Spleen (tissue), 7 donors: ENCODE measurements at regions not wholly inside any gene's neighbourhood (a gene's known extent, or its start where the extent isn't known, plus 50 kb on each side); places are given as distances from the start of the nearest gene placed in this dataset.

Source experiments
- POLR2A ChIP-seq, 3 donors: fragments of 450-650 bp; IDR thresholded peaks; one replicate each; pipeline ENCODE4 v1.5.1; 2017; ENCODE audit warnings: antibody characterized with exemption in 3 of 3, mild to moderate bottlenecking in 1 of 3
- POLR2AphosphoS5 ChIP-seq, 3 donors: sonication (generic); formaldehyde crosslinking; IDR thresholded peaks; one replicate each; pipeline ENCODE4 v1.5.1; 2017; ENCODE audit warnings: antibody characterized with exemption in 3 of 3
- TF ChIP-seq, protein P1 (sequence below), 11 experiments: fragments of 200-600 bp in 7 of 11; fragments of 450-650 bp in 4 of 11; sonication (generic) in 4 of 11; IDR thresholded peaks in 8 of 11; conservative IDR thresholded peaks in 3 of 11; 1 replicate in 7 of 11; 2 replicates in 4 of 11; pipeline versions ENCODE4 v1.4.0 to v1.8.0; 2016 to 2021; ENCODE audit warnings: antibody characterized with exemption in 11 of 11, inconsistent platforms in 4 of 11, mild to moderate bottlenecking in 1 of 11
- donor health status: DM: no; HTN: no; CAD: no; lungs with moderate emphysema.
- donor health status: DM: no; HTN: no; CAD: no.
- donor health status: DM: no; HTN: no; CAD: no.

DNA sequence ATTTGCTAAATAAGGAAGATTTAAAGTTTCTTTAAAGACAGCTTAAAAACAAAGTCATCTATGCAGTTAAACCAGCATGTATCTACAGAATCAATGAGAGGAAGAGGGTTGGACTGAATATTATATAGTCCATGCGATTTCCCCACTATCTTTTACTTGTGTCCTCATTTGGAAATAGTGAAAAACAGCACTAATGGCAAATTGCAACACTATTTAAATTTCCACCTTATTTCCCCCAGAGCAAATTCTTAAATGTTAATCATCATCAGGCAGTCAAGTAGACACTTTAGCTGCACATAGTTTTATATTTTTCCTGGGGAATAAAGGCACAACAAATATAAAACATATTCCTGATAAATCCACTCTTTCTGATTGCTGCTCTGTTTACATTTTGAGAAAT, 114.6 kb downstream of the LCA5 start:
- TF ChIP-seq, protein P1, sequence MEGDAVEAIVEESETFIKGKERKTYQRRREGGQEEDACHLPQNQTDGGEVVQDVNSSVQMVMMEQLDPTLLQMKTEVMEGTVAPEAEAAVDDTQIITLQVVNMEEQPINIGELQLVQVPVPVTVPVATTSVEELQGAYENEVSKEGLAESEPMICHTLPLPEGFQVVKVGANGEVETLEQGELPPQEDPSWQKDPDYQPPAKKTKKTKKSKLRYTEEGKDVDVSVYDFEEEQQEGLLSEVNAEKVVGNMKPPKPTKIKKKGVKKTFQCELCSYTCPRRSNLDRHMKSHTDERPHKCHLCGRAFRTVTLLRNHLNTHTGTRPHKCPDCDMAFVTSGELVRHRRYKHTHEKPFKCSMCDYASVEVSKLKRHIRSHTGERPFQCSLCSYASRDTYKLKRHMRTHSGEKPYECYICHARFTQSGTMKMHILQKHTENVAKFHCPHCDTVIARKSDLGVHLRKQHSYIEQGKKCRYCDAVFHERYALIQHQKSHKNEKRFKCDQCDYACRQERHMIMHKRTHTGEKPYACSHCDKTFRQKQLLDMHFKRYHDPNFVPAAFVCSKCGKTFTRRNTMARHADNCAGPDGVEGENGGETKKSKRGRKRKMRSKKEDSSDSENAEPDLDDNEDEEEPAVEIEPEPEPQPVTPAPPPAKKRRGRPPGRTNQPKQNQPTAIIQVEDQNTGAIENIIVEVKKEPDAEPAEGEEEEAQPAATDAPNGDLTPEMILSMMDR (IDR thresholded peaks at IDR 0.05 in 8 of 11, conservative IDR thresholded peaks at IDR 0.05 in 3 of 11): no peak
- TF ChIP-seq POLR2AphosphoS5 (IDR thresholded peaks at IDR 0.05) (no peak), POLR2A (IDR thresholded peaks at IDR 0.05) (no peak)
